T-helper 2 cell treated with Interferon-gamma antibody and Interleukin-4, amounts not matched to agents 5 μg/mL and 100 μg/mL, for 36 hours (primary cell): ENCODE measurements at regions not wholly inside any gene's neighbourhood (a gene's known extent, or its start where the extent isn't known, plus 50 kb on each side); places are given as distances from the start of the nearest gene placed in this dataset.
"Not testable (repeated sequence)": the region's sequence is repeated elsewhere in the genome, so short reads cannot be mapped to it uniquely, and the experiment has no call there.

ENCODE experiments used
- DNase-seq: peaks from one replicate; pipeline ENCODE4 v3.0.0; 2021; ENCODE audit warnings: low spot score
- H3K27ac Mint-ChIP-seq: one replicate; pipeline ENCODE4 v1.8.0; 2021; ENCODE audit warnings: mild to moderate bottlenecking, mixed read lengths
- H3K27me3 Mint-ChIP-seq: one replicate; pipeline ENCODE4 v1.8.0; 2021; ENCODE audit warnings: low read depth, mixed read lengths
- H3K36me3 Mint-ChIP-seq: one replicate; pipeline ENCODE4 v1.8.0; 2021; ENCODE audit warnings: low read depth, mixed read lengths
- H3K4me1 Mint-ChIP-seq: one replicate; pipeline ENCODE4 v1.8.0; 2021; ENCODE audit warnings: low read depth, mixed read lengths
- H3K4me3 Mint-ChIP-seq: one replicate; pipeline ENCODE4 v1.8.0; 2022; ENCODE audit warnings: mild to moderate bottlenecking, moderate library complexity, mixed read lengths
- H3K9me3 Mint-ChIP-seq: one replicate; pipeline ENCODE4 v1.8.0; 2021; ENCODE audit warnings: mixed read lengths

DNA sequence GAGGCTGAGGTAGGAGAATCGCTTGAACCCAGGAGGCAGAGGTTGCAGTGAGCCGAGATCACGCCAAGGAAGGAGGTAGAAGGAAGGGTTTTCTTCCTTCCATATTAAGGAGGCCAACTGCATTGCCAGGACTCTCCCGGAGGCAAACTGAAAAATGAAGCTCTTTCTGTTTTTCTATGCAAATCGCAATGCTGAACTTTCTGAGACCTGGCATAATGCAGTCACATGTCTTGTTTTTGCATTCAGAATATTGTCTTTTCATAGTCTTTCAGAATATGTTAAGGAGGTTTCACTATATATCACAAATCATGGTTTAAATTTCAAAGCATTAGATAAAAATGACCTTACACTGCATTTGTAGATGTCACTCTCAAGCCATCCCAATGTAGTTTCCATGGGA lies 133.4 kb downstream of the SPDYE17 start:
- not testable (repeated sequence) for DNase-seq, H3K27ac Mint-ChIP-seq, H3K4me1 Mint-ChIP-seq, H3K9me3 Mint-ChIP-seq, H3K27me3 Mint-ChIP-seq, H3K36me3 Mint-ChIP-seq, H3K4me3 Mint-ChIP-seq

DNA sequence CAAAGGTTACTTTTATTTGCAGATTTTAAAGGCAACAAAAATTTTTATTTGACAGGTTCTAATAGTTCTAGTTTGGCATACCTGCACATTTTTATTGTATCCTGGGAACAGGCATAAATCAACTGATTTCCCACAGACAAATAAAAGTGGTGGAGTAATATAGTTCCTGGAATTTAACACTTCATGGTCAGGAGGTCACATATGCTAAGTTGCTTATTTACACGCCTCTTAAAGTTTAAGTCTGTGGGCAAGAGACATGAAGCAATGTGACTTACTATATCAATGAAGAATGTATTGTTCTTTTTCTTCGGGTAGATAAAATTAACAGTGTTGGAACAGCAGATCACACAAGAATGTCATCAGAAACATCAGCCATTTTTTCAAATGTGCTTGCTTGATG lies 135.2 kb downstream of the SPDYE17 start:
- not testable (repeated sequence) for H3K4me3 Mint-ChIP-seq, H3K4me1 Mint-ChIP-seq, H3K9me3 Mint-ChIP-seq, DNase-seq, H3K27ac Mint-ChIP-seq, H3K27me3 Mint-ChIP-seq, H3K36me3 Mint-ChIP-seq

DNA sequence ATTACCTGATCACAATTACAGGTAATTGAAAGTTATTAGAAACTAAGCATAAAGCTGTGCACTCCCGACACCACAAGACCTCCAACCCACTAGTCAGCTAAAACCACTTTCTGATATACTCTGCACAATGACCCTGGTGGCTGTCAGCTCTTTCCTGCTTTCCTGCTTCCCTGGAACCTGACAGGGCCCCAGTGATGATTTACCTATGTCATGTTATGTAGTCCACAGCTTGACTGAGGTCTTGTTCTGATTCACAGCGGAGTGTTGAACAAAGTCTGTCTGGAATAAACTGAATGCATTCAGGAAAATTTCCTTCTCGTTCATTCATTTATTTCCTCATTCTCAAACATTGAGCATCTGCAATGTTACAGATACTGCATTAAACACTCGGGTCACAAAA lies 136.5 kb downstream of the SPDYE17 start:
- H3K27ac Mint-ChIP-seq, H3K9me3 Mint-ChIP-seq, H3K4me3 Mint-ChIP-seq, H3K27me3 Mint-ChIP-seq, DNase-seq, H3K4me1 Mint-ChIP-seq, H3K36me3 Mint-ChIP-seq: not testable (repeated sequence)

DNA sequence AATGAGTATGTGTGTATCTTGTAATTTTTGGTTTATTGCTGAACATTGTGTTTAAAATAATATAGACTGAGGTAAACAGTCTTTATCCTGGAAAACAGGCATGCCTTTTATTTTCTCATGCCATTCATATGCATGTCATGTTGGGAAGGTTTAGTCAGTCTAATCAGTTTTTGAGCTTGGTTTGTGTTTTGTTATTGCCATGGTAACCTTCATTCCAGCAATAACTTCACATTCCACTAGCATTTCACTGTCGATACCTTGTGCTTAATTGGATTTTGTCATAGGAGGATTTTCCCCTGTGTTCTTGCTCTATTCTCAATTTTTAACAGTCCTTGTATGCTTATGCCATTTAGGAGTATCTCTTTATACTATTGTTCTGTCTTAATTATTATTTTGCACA lies 140.4 kb downstream of the SPDYE17 start:
- not testable (repeated sequence) for H3K27ac Mint-ChIP-seq, H3K4me3 Mint-ChIP-seq, H3K36me3 Mint-ChIP-seq, DNase-seq, H3K9me3 Mint-ChIP-seq, H3K27me3 Mint-ChIP-seq, H3K4me1 Mint-ChIP-seq

DNA sequence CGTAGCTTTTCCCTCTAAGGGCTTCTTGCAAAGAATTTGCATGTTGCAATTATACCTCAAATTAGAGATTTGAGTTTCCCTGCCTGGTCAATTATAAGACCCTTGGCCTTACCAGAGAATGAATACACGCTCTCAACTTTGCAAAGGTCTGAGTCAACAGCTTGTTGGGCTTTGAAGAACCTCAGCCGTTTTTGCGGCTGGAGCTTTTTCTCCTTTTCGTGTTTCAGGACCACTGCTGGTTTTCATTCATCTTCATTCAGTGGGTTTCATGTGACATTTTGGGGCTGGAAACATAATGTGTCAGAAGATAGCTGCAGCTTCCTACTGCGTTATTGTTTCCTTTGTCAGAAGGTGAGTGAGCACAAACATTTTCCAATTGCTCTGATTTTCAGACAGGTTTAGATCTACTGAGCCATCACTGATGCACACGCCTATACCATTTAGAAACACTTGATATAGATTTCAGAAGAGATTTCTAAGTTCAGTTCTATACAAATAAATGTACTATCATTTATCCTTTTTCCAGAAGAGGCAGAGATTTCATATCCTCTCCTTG lies 152.3 kb downstream of the SPDYE17 start:
- not testable (repeated sequence) for H3K36me3 Mint-ChIP-seq, DNase-seq, H3K4me1 Mint-ChIP-seq, H3K27me3 Mint-ChIP-seq, H3K9me3 Mint-ChIP-seq, H3K27ac Mint-ChIP-seq, H3K4me3 Mint-ChIP-seq

DNA sequence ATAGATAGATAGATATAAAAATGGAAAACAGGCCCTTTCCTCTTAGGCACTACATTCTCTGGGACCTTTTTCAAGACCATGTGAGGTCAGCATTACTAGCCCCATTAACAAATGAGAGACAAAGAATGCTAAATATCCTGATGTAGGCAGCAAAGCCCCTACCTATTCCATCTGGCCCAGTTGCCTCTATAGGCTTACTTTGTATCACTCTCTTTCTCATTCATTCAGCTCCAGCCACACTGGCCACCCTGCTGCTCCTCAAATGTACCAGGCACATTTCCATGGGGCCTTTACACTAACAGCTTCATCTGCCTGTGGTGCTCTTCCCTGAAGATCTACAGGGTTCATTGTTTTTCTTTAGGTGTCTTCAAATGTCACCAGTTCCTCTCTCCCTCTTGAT lies 156.4 kb downstream of the SPDYE17 start:
- not testable (repeated sequence) for H3K4me3 Mint-ChIP-seq, H3K9me3 Mint-ChIP-seq, H3K27ac Mint-ChIP-seq, H3K36me3 Mint-ChIP-seq, DNase-seq, H3K27me3 Mint-ChIP-seq, H3K4me1 Mint-ChIP-seq

DNA sequence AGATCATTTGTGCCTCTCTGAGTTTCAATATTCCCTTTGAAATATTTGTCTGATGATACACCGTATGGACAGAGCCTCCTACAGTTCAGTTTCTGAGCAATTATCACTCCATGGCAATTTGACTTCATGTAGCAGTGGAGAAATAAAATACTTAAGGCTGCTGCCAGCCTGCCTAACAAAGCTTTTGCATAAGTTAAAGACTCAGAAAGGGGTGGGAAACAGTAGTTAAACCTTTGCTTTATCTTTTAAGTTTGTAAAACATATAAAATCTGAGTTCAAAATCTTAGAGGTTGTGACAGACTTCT lies 161.7 kb downstream of the SPDYE17 start:
- not testable (repeated sequence) for H3K36me3 Mint-ChIP-seq, DNase-seq, H3K27me3 Mint-ChIP-seq, H3K4me1 Mint-ChIP-seq, H3K4me3 Mint-ChIP-seq, H3K9me3 Mint-ChIP-seq, H3K27ac Mint-ChIP-seq

DNA sequence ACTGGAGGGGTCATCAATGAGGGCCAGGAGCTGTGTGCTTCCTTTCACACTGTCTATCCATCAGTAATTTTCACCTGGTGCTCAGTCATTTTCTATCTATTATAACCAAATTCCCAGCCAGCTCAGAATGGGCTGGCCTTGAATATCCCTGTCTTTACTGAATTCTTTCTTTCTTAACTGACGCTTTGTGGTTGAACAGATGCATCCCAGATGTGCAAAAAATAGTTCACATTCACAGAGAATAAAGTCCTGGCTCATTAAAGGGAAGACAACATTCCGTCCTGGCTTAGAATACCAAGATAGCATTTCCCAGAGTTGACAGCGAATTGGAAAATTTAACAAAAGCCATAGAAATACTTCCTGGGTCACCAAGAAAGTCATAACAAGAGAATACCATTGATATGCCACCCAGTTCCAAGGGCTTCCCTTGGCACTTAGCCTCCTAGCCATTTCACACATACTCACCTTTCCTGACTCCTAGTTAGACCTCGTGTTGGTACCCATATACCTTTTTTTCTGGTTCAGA lies 164.7 kb downstream of the SPDYE17 start:
- H3K36me3 Mint-ChIP-seq, H3K9me3 Mint-ChIP-seq, H3K4me3 Mint-ChIP-seq, H3K4me1 Mint-ChIP-seq, H3K27me3 Mint-ChIP-seq, H3K27ac Mint-ChIP-seq, DNase-seq: not testable (repeated sequence)

DNA sequence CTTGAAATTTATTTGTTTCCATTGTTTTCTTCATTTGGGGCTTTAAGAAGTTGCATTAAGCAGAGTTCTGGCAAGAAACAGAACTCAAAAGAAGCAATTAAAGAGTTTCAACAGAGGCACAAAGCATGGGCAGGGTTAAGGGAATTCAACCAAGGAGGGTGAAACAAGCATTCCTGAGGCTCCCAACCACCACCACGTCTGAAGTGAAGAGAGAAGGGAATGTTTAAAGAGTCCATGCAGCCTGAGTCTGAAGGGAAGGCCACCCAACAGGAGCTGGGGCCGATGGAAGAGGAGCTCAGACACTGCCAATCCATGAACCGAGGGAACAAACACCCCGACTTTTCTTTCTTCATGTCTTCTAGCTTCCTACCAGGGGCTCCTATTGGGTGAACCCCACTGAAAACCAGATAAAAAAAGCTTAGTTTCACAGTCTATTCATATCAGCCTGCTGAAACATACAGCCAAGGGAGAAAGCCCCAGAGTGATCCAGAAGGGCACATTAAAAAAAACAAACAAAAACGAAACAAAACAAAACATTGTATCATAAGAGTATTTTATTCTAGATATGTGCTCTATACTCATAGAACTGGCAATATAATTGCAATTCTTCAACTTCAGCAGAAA lies 168.9 kb downstream of the SPDYE17 start:
- not testable (repeated sequence) for H3K4me3 Mint-ChIP-seq, H3K4me1 Mint-ChIP-seq, H3K36me3 Mint-ChIP-seq, H3K9me3 Mint-ChIP-seq, H3K27ac Mint-ChIP-seq, DNase-seq
- peaks cover 11% of the 10 kb centered on the region for H3K27me3 Mint-ChIP-seq

DNA sequence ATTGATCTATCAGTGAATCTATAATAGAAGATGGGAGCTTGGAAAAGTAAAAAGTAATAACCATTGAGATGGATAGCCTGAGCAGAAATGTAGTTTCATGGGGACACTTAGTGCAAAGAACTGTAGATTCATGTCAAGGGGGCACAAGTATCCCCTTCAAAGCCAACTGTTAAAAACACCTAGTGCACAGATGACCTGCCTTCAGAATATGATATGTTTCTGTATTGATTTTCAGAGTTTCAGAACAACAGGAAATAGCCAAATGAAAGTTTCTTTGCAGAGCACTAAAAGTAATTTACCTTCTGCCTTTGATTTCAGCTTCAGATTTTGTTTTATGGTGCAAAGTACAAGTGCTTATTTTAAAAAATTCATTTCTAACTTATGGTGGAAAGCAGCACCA lies 169.9 kb downstream of the SPDYE17 start:
- not testable (repeated sequence) for H3K9me3 Mint-ChIP-seq, H3K27ac Mint-ChIP-seq, H3K4me1 Mint-ChIP-seq, DNase-seq, H3K36me3 Mint-ChIP-seq, H3K4me3 Mint-ChIP-seq
- H3K27me3 Mint-ChIP-seq = peaks cover 11% of the 10 kb centered on the region

DNA sequence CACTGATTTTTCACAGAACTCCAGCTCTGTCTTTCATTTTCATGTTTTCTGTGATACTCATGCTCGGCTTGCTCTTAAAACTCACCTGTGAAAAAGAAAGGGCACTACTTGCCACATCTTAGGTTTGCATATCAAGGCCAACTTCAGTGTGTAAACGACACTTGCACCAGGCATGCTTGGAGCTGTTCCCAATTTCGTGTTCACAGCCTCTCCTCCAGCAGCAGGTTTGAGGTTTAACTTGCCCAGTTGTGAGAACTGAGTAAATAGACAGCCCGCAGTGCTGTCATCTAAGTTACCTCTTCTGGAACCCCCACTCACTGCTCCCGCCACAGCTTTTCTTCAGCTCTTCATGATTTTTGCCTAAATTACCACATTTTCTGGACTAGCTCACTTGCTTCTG lies 172.2 kb downstream of the SPDYE17 start:
- not testable (repeated sequence) for H3K36me3 Mint-ChIP-seq, H3K27ac Mint-ChIP-seq, H3K4me3 Mint-ChIP-seq, H3K9me3 Mint-ChIP-seq, DNase-seq, H3K4me1 Mint-ChIP-seq
- peaks cover 11% of the 10 kb centered on the region for H3K27me3 Mint-ChIP-seq

DNA sequence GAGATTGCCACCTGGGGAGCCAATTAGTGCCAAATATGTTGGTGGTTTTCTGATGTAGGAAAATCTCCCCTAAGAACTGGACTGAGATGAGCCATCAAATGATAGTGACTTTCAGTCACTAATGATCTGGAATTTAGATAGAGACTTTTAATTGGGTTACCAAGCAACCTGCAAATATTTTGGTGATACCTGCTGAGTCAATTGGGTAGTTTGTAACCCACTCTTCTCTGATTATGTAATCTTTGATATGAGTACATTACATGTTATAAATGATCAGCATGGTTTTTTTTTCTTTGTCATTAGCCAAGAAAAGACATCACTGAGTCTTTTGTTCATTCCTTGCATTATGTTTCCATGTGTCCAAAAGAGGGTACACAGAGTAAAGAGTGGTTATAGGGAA lies 177.5 kb downstream of the SPDYE17 start:
- not testable (repeated sequence) for H3K27me3 Mint-ChIP-seq, H3K27ac Mint-ChIP-seq, H3K4me1 Mint-ChIP-seq, DNase-seq, H3K9me3 Mint-ChIP-seq, H3K4me3 Mint-ChIP-seq, H3K36me3 Mint-ChIP-seq

DNA sequence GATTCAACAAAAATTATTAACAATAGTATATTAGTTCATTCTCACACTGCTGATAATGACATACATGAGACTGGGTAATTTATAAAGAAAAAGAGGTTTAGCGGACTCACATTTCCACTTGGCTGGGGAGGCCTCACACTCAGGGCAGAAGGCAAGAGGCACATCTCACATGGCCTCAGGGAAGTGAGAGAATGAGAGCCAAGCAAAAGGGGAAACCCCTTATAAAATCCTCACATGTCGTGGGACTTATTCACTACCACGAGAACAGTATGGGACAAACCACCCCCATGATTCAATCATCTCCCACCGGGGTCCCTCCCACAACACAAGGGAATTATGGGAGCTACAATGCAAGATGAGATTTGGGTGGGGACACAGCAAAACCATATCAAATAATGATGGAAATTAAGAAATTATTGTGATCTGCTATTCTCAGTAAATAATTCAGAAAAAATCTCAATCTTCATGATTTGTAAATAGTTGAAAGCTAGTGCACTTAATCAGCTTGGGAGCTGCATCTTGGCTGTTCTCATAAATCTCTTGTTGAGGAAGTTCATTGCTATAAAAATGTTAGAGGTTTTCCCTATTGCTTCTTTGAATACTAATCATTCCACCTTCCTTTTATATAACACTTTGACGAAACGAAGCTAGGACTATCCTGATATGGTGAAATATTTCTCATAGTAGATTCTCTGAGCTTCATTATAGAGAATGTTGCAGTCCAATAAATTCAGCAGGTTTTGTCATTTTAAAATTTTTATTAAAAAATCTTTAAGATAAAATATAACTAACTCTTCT lies 179.2 kb downstream of the SPDYE17 start:
- not testable (repeated sequence) for H3K27ac Mint-ChIP-seq, H3K4me3 Mint-ChIP-seq, H3K9me3 Mint-ChIP-seq, H3K36me3 Mint-ChIP-seq, DNase-seq, H3K27me3 Mint-ChIP-seq, H3K4me1 Mint-ChIP-seq

DNA sequence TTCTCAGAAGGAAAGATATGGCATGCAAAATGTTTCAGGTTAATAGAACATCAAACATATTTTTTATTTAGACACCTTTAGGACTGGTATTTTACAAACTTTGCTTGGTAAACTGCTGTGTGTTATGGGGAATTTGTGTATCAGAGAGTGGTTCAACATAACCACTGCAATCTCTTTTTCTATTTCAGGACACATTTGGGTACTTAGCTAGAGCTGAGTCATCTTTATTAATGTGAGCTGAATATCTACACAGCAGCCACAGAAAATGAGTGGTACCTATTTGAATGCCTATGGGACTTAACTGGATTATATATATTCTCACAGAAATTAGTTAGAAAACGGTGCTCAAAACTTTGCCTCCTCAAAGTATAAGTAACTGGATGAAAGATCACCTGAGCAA lies 179.8 kb downstream of the SPDYE17 start:
- not testable (repeated sequence) for DNase-seq, H3K4me1 Mint-ChIP-seq, H3K4me3 Mint-ChIP-seq, H3K27me3 Mint-ChIP-seq, H3K9me3 Mint-ChIP-seq, H3K27ac Mint-ChIP-seq, H3K36me3 Mint-ChIP-seq

DNA sequence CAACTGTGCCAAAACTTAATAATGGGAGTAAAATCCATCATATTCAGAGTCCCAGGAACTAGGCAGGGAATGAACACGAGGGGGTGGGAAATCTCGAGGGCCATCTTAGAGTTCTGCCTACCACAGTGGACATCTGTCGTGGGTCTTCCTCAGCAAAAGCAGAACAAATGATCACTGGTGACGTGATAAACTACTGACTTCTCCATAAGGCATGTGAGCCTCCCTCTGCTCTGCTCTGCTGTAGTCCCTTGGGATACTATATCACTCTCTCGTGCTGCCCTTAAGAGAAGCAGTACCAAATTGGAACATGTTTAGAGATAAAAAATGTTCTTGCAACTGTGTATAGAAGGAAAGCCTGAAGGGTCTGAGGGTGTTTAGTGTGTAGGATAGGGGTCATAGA lies 180.5 kb downstream of the SPDYE17 start:
- H3K36me3 Mint-ChIP-seq, H3K9me3 Mint-ChIP-seq, H3K27ac Mint-ChIP-seq, H3K4me3 Mint-ChIP-seq, DNase-seq, H3K27me3 Mint-ChIP-seq, H3K4me1 Mint-ChIP-seq: not testable (repeated sequence)
